Peyer's patch (tissue), 4 donors: ENCODE measurements at regions not wholly inside any gene's neighbourhood (a gene's known extent, or its start where the extent isn't known, plus 50 kb on each side); places are given as distances from the start of the nearest gene placed in this dataset.

Source experiments
- DNase-seq, 3 donors: peaks; one replicate each; pipeline ENCODE4 v3.0.0-alpha.2; 2017 to 2019
- H3K27ac ChIP-seq, 4 donors: fragments of 200-600 bp; sonication (generic); one replicate each; pipeline ENCODE4 v1.5.1; 2016 to 2019
- H3K27me3 ChIP-seq, 2 donors: fragments of 200-600 bp; sonication (generic); one replicate each; pipeline ENCODE4 v1.5.1; 2019
- H3K36me3 ChIP-seq, 3 donors: fragments of 200-600 bp; sonication (generic); one replicate each; pipeline ENCODE4 v1.5.1; 2016 to 2019
- H3K4me1 ChIP-seq, 4 donors: fragments of 200-600 bp; sonication (generic); one replicate each; pipeline ENCODE4 v1.5.1; 2016 to 2019
- H3K4me3 ChIP-seq, 4 donors: fragments of 200-600 bp; sonication (generic); 1 replicate in 3 of 4; 2 replicates in 1 of 4; pipeline ENCODE4 v1.5.1; 2016 to 2019; ENCODE audit warnings: mild to moderate bottlenecking in 1 of 4
- H3K9me3 ChIP-seq, 4 donors: fragments of 200-600 bp; sonication (generic); one replicate each; pipeline ENCODE4 v1.5.1; 2016 to 2019; ENCODE audit warnings: mild to moderate bottlenecking in 1 of 4
- POLR2A ChIP-seq, 2 donors: fragments of 450-650 bp; IDR thresholded peaks; one replicate each; pipeline ENCODE4 v1.5.1; 2017; ENCODE audit warnings: antibody characterized with exemption in 2 of 2, mild to moderate bottlenecking in 2 of 2, moderate library complexity in 2 of 2
- TF ChIP-seq, protein P1 (sequence below), 6 experiments: fragments of 450-650 bp in 4 of 6; fragments of 200-600 bp in 2 of 6; sonication (generic) in 1 of 6; IDR thresholded peaks; one replicate each; pipeline ENCODE4 v1.5.1; 2017 to 2019; ENCODE audit warnings: antibody characterized with exemption in 6 of 6, mild to moderate bottlenecking in 3 of 6, moderate library complexity in 1 of 6

DNA sequence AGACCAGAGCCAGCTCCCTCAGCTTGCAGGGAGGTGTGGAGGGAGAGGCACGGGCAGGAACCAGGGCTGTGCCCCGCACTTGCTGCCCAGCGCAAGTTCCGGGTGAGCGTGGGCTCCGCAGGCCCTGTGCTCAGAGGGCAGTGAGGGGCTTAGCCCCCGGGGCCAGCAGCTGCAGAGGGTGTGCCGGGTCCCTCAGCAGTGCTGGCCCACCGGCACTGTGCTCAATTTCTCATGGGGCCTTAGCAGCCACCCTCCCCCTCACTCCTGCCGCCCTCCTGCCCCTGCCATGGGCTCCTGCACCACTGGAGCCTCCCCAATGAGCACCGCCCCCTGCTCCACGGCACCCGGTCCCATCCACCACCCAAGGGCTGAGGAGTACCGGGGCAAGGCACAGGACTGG, 104.6 kb upstream of the SRD5A3 start:
- Histone ChIP-seq H3K4me3 (no peak overlapping the region), H3K27ac (no peak overlapping the region), H3K27me3 (no peaks in the 10 kb centered on the region), H3K9me3 (peaks cover 0 to 2% (median 0%) of the 10 kb centered on the region in 4 donors), H3K4me1 (no peaks in the 10 kb centered on the region), H3K36me3 (no peaks in the 10 kb centered on the region)
- TF ChIP-seq POLR2A (IDR thresholded peaks at IDR 0.05): no peak
- TF ChIP-seq, protein P1, sequence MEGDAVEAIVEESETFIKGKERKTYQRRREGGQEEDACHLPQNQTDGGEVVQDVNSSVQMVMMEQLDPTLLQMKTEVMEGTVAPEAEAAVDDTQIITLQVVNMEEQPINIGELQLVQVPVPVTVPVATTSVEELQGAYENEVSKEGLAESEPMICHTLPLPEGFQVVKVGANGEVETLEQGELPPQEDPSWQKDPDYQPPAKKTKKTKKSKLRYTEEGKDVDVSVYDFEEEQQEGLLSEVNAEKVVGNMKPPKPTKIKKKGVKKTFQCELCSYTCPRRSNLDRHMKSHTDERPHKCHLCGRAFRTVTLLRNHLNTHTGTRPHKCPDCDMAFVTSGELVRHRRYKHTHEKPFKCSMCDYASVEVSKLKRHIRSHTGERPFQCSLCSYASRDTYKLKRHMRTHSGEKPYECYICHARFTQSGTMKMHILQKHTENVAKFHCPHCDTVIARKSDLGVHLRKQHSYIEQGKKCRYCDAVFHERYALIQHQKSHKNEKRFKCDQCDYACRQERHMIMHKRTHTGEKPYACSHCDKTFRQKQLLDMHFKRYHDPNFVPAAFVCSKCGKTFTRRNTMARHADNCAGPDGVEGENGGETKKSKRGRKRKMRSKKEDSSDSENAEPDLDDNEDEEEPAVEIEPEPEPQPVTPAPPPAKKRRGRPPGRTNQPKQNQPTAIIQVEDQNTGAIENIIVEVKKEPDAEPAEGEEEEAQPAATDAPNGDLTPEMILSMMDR (IDR thresholded peaks at IDR 0.05): no peak
- DNase-seq: no peak

DNA sequence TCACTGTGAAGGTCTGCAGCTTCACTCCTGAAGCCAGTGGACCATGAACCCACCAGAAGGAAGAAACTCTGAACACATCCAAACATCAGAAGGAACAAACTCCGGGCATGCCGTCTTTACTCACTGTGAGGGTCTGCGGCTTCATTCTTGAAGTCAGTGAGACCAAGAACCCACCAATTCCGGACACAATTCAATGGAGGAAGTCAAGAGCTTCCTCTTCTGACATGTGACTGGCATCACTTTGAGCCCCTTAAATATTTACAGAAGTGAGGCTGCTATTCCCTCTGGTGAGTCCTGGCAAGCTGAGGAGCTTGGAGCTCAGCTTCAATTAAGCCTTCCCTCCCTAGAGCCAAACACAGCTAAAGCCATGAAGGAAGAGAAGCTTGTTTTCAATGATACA, 103.5 kb upstream of the SRD5A3 start:
- no peak for TF ChIP-seq POLR2A (IDR thresholded peaks at IDR 0.05)
- TF ChIP-seq, protein P1 (IDR thresholded peaks at IDR 0.05): no peak
- no peaks in the 10 kb centered on the region for H3K36me3 ChIP-seq
- no peak overlapping the region for H3K4me3 ChIP-seq
- H3K4me1 ChIP-seq: no peaks in the 10 kb centered on the region
- no peak for DNase-seq
- H3K27me3 ChIP-seq: no peaks in the 10 kb centered on the region
- H3K9me3 ChIP-seq: peaks cover 0 to 2% (median 0%) of the 10 kb centered on the region in 4 donors
- no peak overlapping the region for H3K27ac ChIP-seq

DNA sequence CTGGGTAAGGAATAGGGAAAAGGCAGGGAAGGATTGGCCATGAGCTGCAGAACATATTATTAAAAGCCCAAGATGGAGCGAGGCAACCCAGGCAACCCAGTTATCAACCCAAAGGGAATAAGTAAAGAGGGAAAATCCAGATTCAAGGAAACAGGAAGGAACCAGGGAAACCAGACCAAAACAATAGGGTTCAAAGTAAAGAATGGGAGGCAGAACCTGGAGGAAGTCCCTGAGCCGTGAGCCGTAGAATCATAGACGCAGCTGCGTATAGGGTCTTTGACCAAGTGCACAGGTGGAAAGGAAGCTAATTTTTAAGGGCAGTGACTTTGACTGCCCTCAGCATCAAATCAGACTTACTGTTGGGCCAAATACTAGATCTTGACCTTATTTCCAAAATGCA, 98.5 kb upstream of the SRD5A3 start:
- DNase-seq: no peak
- TF ChIP-seq POLR2A (IDR thresholded peaks at IDR 0.05): no peak

DNA sequence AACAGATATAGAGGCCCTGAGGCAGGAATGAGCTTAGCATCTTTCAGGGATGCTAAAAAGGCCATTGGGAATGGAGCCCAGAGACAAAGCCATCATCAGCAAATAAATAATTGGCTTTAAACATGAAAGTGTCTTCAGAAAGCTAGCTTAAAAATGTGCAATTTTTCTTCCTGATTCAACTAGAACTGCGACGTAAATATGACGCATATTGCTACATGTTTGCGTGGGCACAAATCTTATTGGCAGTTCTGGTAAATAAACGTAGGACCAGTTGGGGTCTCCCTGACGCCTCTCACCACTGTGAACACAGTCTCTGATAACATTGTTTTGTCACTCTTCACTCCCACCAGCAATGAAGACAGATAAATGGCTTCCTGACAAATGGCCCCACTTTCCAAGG, 97.3 kb upstream of the SRD5A3 start:
- DNase-seq: no peak
- Histone ChIP-seq H3K27ac (no peak overlapping the region), H3K36me3 (no peaks in the 10 kb centered on the region), H3K9me3 (no peaks in the 10 kb centered on the region), H3K4me3 (no peak overlapping the region), H3K4me1 (no peaks in the 10 kb centered on the region), H3K27me3 (no peaks in the 10 kb centered on the region)
- TF ChIP-seq, protein P1 (IDR thresholded peaks at IDR 0.05): no peak
- no peak for TF ChIP-seq POLR2A (IDR thresholded peaks at IDR 0.05)

More for the DNA sequence above, 98.5 kb upstream of the SRD5A3 start:
- Histone ChIP-seq H3K27me3 (no peaks in the 10 kb centered on the region), H3K36me3 (no peaks in the 10 kb centered on the region), H3K4me3 (no peak overlapping the region), H3K27ac (no peak overlapping the region), H3K9me3 (no peaks in the 10 kb centered on the region), H3K4me1 (no peaks in the 10 kb centered on the region)

DNA sequence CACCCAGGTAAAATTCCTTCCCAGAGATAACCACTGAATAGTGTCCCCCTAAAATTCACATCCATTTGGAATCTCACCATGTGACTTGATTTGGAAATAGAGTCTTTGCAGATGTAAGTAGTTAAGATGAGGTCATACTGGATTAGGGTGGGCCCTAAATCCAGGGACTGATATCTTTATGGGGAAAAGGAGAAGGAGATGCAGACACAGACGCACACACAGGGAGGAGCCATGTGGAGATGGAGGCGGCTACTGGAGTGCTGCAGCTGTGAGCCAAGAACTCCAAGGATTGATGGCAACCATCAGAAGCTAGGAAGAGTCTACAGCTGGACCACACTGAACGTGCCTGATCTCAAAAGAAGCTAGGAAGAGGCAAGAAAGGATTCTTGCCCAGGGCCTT, 96.6 kb upstream of the SRD5A3 start:
- TF ChIP-seq, protein P1 (IDR thresholded peaks at IDR 0.05): no peak
- TF ChIP-seq POLR2A (IDR thresholded peaks at IDR 0.05): no peak

DNA sequence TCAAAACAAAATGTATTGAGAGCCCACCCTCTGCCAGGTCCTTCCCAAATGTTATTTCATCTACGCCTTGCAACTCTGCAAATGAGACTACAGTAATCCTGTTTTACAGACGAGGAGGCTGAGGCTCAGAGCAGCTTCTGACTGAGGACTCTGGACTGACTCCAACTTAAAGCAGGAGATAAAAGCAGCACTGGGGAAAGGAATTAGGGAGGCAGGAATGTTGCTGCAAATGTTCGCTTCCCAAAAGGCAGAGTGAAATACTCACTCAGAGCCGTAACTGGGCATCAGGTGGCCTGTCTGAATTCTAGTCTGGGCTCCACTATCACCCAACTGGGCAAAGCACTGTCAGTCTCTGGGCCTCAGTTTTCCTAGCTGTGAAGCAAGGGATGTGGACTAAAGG, 94.7 kb upstream of the SRD5A3 start:
- H3K27me3 ChIP-seq: no peaks in the 10 kb centered on the region
- no peak for DNase-seq
- H3K4me1 ChIP-seq: no peaks in the 10 kb centered on the region
- H3K36me3 ChIP-seq: no peaks in the 10 kb centered on the region
- no peak for TF ChIP-seq POLR2A (IDR thresholded peaks at IDR 0.05)
- TF ChIP-seq, protein P1 (IDR thresholded peaks at IDR 0.05): no peak
- H3K27ac ChIP-seq: no peak overlapping the region
- no peak overlapping the region for H3K4me3 ChIP-seq
- no peaks in the 10 kb centered on the region for H3K9me3 ChIP-seq

More for the DNA sequence above, 96.6 kb upstream of the SRD5A3 start:
- Histone ChIP-seq H3K36me3 (no peaks in the 10 kb centered on the region), H3K9me3 (no peaks in the 10 kb centered on the region), H3K27me3 (no peaks in the 10 kb centered on the region), H3K27ac (no peak overlapping the region), H3K4me1 (no peaks in the 10 kb centered on the region), H3K4me3 (no peak overlapping the region)
- DNase-seq: no peak
